HG03565 (cell line): ENCODE measurements at regions not wholly inside any gene's neighbourhood (a gene's known extent, or its start where the extent isn't known, plus 50 kb on each side); places are given as distances from the start of the nearest gene placed in this dataset.

Experiments used
- ATAC-seq: cut with Tn5 transposase; IDR thresholded peaks from one replicate; pipeline ENCODE4 v1.9.1; 2021; ENCODE audit warnings: mild to moderate bottlenecking, moderate library complexity; ENCODE audit not compliant: unreplicated experiment

GRCh38 chr9:7354704-7355103, 444.9 kb downstream of the DMAC1 start:
- ATAC-seq: no peak

GRCh38 chr9:7348692-7349091, 450.9 kb downstream of the DMAC1 start:
- ATAC-seq: no peak

GRCh38 chr9:7347556-7347955, 452.0 kb downstream of the DMAC1 start:
- no peak for ATAC-seq

GRCh38 chr9:7346144-7346543, 453.4 kb downstream of the DMAC1 start:
- no peak for ATAC-seq

- peak; percentile 10 for ATAC-seq
These were observed 456.8 kb downstream of the DMAC1 start for GRCh38 chr9:7342736-7343135.

- ATAC-seq: peak; percentile 80
These were observed 457.3 kb downstream of the DMAC1 start for GRCh38 chr9:7342229-7342628.

GRCh38 chr9:7341571-7341970, 458.0 kb downstream of the DMAC1 start:
- no peak for ATAC-seq

- ATAC-seq: no peak
These were observed 459.1 kb downstream of the DMAC1 start for GRCh38 chr9:7340451-7340850.

GRCh38 chr9:7338586-7339281, 460.8 kb downstream of the DMAC1 start:
- ATAC-seq: no peak

GRCh38 chr9:7336356-7337065, 463.1 kb downstream of the DMAC1 start:
- ATAC-seq: no peak

GRCh38 chr9:7333719-7334118, 465.9 kb downstream of the DMAC1 start:
- no peak for ATAC-seq

GRCh38 chr9:7332780-7333179, 466.8 kb downstream of the DMAC1 start:
- ATAC-seq: no peak

GRCh38 chr9:7328453-7328852, 471.1 kb downstream of the DMAC1 start:
- ATAC-seq: no peak

GRCh38 chr9:7325995-7326394, 473.6 kb downstream of the DMAC1 start:
- ATAC-seq: no peak

GRCh38 chr9:7324152-7324598, 475.4 kb downstream of the DMAC1 start:
- no peak for ATAC-seq

GRCh38 chr9:7320841-7321240, 478.7 kb downstream of the DMAC1 start:
- ATAC-seq: no peak

- ATAC-seq: no peak
These were observed 479.4 kb downstream of the DMAC1 start for GRCh38 chr9:7320139-7320538.

- ATAC-seq: no peak
These were observed 480.7 kb downstream of the DMAC1 start for GRCh38 chr9:7318920-7319319.

GRCh38 chr9:7316967-7317366, 482.6 kb downstream of the DMAC1 start:
- no peak for ATAC-seq

- ATAC-seq: no peak
These were observed 483.3 kb downstream of the DMAC1 start for GRCh38 chr9:7316166-7316795.

GRCh38 chr9:7315746-7316145, 483.8 kb downstream of the DMAC1 start:
- ATAC-seq: no peak

GRCh38 chr9:7315116-7315515, 484.5 kb downstream of the DMAC1 start:
- ATAC-seq: no peak
